Osteoblast (primary cell): ENCODE measurements at regions not wholly inside any gene's neighbourhood (a gene's known extent, or its start where the extent isn't known, plus 50 kb on each side); places are given as distances from the start of the nearest gene placed in this dataset.
A peak's percentile ranks its signal among the peaks of the same experiment; 100 is the strongest.

Experiments used
- DNase-seq: peaks from one replicate; pipeline ENCODE4 v3.0.0; 2011; ENCODE audit warnings: low spot score, mixed read lengths; ENCODE audit not compliant: insufficient read length; ENCODE audit errors: missing footprints
- H2AFZ ChIP-seq: 2 replicates; pipeline ENCODE4 v1.6.0; 2011; ENCODE audit warnings: mild to moderate bottlenecking, low read length
- H3K27ac ChIP-seq: 2 replicates; pipeline ENCODE4 v1.5.1; 2011; ENCODE audit warnings: mild to moderate bottlenecking, low read depth, low read length, moderate library complexity
- H3K27me3 ChIP-seq: 2 replicates; pipeline ENCODE4 v1.6.0; 2012; ENCODE audit warnings: mild to moderate bottlenecking, control low read depth, inconsistent platforms, low read length, moderate library complexity; ENCODE audit not compliant: insufficient read depth
- H3K36me3 ChIP-seq: 2 replicates; pipeline ENCODE4 v1.5.1; 2011; ENCODE audit warnings: mild to moderate bottlenecking, low read length, control low read depth, moderate library complexity; ENCODE audit not compliant: insufficient read depth
- H3K4me1 ChIP-seq: 2 replicates; pipeline ENCODE4 v1.5.1; 2011; ENCODE audit warnings: mild to moderate bottlenecking, low read length, control low read depth, moderate library complexity; ENCODE audit not compliant: insufficient read depth
- H3K4me2 ChIP-seq: 2 replicates; pipeline ENCODE4 v1.6.0; 2011; ENCODE audit warnings: mild to moderate bottlenecking, low read length; ENCODE audit not compliant: insufficient read depth
- H3K4me3 ChIP-seq: fragments of 200-600 bp; sonication (generic); 3 replicates; pipeline ENCODE4 v1.5.1; 2012; ENCODE audit warnings: mild to moderate bottlenecking, low read length, inconsistent platforms; ENCODE audit not compliant: insufficient read depth
- H3K79me2 ChIP-seq: 2 replicates; pipeline ENCODE4 v1.6.0; 2012; ENCODE audit warnings: mild to moderate bottlenecking, low read length, control low read depth, inconsistent platforms; ENCODE audit not compliant: insufficient read depth
- H3K9me3 ChIP-seq: 2 replicates; pipeline ENCODE4 v1.5.1; 2011; ENCODE audit warnings: low read depth, low read length, control low read depth
- H4K20me1 ChIP-seq: 2 replicates; pipeline ENCODE4 v1.6.0; 2012; ENCODE audit warnings: mild to moderate bottlenecking, low read length, control low read depth; ENCODE audit not compliant: insufficient read depth
- TF ChIP-seq, protein P1 (sequence below): IDR thresholded peaks from 2 replicates; pipeline ENCODE4 v1.5.1; 2011; ENCODE audit warnings: mild to moderate bottlenecking, low read depth, low read length, moderate library complexity; ENCODE audit errors: extremely low read depth

GRCh38 chr4:157992948-157993839 is 179.6 kb downstream of the GASK1B start:
- H3K4me3 ChIP-seq = no peak overlapping the region
- no peak overlapping the region for H2AFZ ChIP-seq
- no peaks in the 10 kb centered on the region for H4K20me1 ChIP-seq
- no peaks in the 10 kb centered on the region for H3K9me3 ChIP-seq
- no peaks in the 10 kb centered on the region for H3K36me3 ChIP-seq
- no peak for DNase-seq
- H3K27me3 ChIP-seq = no peaks in the 10 kb centered on the region
- TF ChIP-seq, protein P1, sequence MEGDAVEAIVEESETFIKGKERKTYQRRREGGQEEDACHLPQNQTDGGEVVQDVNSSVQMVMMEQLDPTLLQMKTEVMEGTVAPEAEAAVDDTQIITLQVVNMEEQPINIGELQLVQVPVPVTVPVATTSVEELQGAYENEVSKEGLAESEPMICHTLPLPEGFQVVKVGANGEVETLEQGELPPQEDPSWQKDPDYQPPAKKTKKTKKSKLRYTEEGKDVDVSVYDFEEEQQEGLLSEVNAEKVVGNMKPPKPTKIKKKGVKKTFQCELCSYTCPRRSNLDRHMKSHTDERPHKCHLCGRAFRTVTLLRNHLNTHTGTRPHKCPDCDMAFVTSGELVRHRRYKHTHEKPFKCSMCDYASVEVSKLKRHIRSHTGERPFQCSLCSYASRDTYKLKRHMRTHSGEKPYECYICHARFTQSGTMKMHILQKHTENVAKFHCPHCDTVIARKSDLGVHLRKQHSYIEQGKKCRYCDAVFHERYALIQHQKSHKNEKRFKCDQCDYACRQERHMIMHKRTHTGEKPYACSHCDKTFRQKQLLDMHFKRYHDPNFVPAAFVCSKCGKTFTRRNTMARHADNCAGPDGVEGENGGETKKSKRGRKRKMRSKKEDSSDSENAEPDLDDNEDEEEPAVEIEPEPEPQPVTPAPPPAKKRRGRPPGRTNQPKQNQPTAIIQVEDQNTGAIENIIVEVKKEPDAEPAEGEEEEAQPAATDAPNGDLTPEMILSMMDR = no peak
- H3K79me2 ChIP-seq = no peaks in the 10 kb centered on the region
- H3K4me2 ChIP-seq = no peak overlapping the region
- H3K27ac ChIP-seq = no peak overlapping the region
- no peaks in the 10 kb centered on the region for H3K4me1 ChIP-seq

DNA sequence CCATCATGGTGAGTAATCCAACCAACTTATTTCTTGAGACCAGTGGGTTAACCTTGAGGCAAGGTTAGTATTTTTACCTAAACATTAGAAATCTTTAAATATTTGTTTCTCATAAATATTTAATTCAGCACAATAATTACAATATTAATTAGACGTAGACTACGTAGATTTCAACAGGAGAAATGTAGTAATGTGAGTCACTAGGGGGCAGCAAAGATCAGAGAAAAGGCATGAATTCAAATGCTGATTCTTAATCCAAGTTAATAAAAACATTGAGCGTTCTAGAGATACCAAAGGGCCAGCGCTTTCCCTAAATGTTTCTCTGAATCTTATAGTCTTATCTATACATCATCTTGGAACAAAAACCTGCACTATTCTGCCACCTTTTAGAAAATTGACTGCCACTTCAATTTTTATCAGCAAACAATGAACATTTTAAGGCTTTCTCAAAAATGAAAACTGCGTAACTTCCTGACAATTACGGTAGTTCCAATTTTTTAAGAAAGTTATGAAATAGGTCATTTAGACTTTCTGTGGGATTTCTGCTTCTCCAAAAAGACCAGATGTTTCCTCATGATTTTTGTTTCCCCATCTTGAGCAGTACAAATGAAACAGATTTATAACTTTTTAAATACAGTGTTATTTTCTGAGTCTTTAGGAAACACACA is 180.7 kb downstream of the GASK1B start:
- H3K79me2 ChIP-seq = no peaks in the 10 kb centered on the region
- H3K27me3 ChIP-seq = no peaks in the 10 kb centered on the region
- no peaks in the 10 kb centered on the region for H3K4me1 ChIP-seq
- no peaks in the 10 kb centered on the region for H3K9me3 ChIP-seq
- H3K4me3 ChIP-seq = peak overlapping the region; percentile 68
- peak overlapping the region; percentile 85 for H3K4me2 ChIP-seq
- H2AFZ ChIP-seq = peak overlapping the region; percentile 78
- no peak for DNase-seq
- no peaks in the 10 kb centered on the region for H3K36me3 ChIP-seq
- H4K20me1 ChIP-seq = no peaks in the 10 kb centered on the region
- H3K27ac ChIP-seq = no peak overlapping the region
- TF ChIP-seq, protein P1 = peak; percentile 69

DNA sequence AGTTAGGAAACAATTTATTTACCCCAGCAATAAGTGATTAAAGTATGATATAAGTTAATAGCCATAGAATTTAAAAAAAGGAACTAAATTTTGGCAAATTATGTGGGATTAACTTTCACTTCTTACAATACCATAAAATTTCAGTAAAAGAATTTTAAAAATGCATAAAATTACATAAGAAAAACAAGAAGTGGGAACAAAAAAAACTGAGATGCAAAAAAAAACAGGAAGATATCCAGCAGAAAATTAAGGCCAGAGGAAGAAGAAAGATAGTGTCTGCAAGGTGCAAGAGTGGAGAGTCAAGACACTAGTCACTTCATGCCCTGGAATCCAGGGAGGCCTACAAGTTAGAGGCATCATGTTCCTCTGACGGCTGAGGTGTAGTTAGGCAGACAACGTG is 184.2 kb downstream of the GASK1B start:
- Histone ChIP-seq H3K36me3 (no peaks in the 10 kb centered on the region), H3K4me3 (no peak overlapping the region), H4K20me1 (no peaks in the 10 kb centered on the region), H3K4me1 (no peaks in the 10 kb centered on the region), H2AFZ (no peak overlapping the region), H3K9me3 (no peaks in the 10 kb centered on the region), H3K27ac (no peak overlapping the region), H3K4me2 (no peak overlapping the region), H3K27me3 (no peaks in the 10 kb centered on the region), H3K79me2 (no peaks in the 10 kb centered on the region)
- TF ChIP-seq, protein P1 = no peak
- DNase-seq = no peak

GRCh38 chr4:157984285-157984911 is 188.4 kb downstream of the GASK1B start:
- Histone ChIP-seq H3K36me3 (no peaks in the 10 kb centered on the region), H3K27ac (no peak overlapping the region), H4K20me1 (no peaks in the 10 kb centered on the region), H3K79me2 (no peaks in the 10 kb centered on the region), H2AFZ (no peak overlapping the region), H3K4me1 (no peaks in the 10 kb centered on the region), H3K4me2 (no peak overlapping the region), H3K9me3 (no peaks in the 10 kb centered on the region), H3K4me3 (no peak overlapping the region), H3K27me3 (no peaks in the 10 kb centered on the region)
- TF ChIP-seq, protein P1 = no peak
- no peak for DNase-seq
